ENCODE measurements at regions not wholly inside any gene's neighbourhood (a gene's known extent, or its start where the extent isn't known, plus 50 kb on each side); places are given as distances from the start of the nearest gene placed in this dataset.

GRCh38 chr5:38758774-38759600 is 86.8 kb upstream of the OSMR start:
- no peak overlapping the region for H3K4me3 ChIP-seq
- no peak for DNase-seq

DNA sequence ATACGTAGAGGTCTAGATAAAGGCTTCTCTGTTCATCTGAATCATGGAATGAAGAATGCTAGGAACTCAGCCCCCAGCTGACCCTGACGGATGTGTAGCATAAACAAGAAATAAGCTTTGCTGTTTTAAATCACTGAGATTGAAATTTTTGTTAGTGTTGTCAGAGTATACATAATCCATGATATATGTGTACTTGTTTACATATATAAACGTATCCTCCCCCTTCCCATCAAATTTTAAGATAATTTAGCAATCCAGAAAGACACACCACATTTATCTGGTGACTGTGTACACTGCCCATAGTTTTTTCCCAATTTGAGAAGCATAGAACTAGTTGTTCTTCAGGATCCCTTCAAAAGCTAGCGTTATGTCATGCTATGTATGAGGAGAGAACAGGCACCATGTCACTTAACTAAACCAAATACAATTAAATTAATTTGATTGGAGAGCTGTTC is 80.8 kb upstream of the OSMR start:
- no peak for DNase-seq
- Histone ChIP-seq H3K27me3 (no peaks in the 10 kb centered on the region), H3K27ac (no peak overlapping the region), H3K9me3 (no peaks in the 10 kb centered on the region), H3K4me1 (peaks cover 0 to 20% (median 10%) of the 10 kb centered on the region in 4 donors), H3K4me3 (no peak overlapping the region), H3K36me3 (no peaks in the 10 kb centered on the region)
- intact Hi-C loops (cut with DNase I; ENCODE audit: low total_unique reads), result no loop called here
- TF ChIP-seq, protein P1, sequence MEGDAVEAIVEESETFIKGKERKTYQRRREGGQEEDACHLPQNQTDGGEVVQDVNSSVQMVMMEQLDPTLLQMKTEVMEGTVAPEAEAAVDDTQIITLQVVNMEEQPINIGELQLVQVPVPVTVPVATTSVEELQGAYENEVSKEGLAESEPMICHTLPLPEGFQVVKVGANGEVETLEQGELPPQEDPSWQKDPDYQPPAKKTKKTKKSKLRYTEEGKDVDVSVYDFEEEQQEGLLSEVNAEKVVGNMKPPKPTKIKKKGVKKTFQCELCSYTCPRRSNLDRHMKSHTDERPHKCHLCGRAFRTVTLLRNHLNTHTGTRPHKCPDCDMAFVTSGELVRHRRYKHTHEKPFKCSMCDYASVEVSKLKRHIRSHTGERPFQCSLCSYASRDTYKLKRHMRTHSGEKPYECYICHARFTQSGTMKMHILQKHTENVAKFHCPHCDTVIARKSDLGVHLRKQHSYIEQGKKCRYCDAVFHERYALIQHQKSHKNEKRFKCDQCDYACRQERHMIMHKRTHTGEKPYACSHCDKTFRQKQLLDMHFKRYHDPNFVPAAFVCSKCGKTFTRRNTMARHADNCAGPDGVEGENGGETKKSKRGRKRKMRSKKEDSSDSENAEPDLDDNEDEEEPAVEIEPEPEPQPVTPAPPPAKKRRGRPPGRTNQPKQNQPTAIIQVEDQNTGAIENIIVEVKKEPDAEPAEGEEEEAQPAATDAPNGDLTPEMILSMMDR (IDR thresholded peaks at IDR 0.05), result no peak

More at GRCh38 chr5:38758774-38759600, 86.8 kb upstream of the OSMR start:
- TF ChIP-seq, protein P1 (IDR thresholded peaks at IDR 0.05), result no peak
- peaks cover 0 to 12% (median 0%) of the 10 kb centered on the region in 4 donors for H3K4me1 ChIP-seq
- no peaks in the 10 kb centered on the region for H3K36me3 ChIP-seq
- H3K27me3 ChIP-seq, result no peaks in the 10 kb centered on the region
- no peaks in the 10 kb centered on the region for H3K9me3 ChIP-seq
- no peak overlapping the region for H3K27ac ChIP-seq
- intact Hi-C loops (cut with DNase I; ENCODE audit: low total_unique reads), result no loop called here

DNA sequence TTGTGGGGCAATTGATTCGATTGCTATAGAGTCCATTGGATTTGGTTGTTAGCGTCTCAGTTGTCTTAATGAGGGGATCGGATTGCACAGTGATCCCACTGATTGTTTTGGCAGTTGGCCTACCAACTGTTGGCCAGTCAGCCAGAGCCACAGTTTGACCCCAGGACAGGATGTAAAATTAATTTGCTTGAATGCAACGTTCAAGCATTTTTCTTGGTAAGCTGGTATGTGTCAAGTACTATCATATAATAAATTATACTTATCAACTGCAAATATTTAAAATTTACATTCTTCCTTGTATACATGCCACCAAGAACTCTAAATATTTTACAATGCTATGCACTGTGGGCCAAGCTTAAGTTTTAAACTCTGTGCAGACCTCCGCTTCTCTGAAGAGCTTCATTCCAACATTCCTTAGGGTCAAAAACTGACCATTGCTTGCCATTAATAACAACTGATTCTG is 80.4 kb upstream of the OSMR start:
- TF ChIP-seq, protein P1 (IDR thresholded peaks at IDR 0.05), result no peak
- Histone ChIP-seq H3K27ac (no peak overlapping the region), H3K36me3 (no peaks in the 10 kb centered on the region), H3K4me3 (no peak overlapping the region), H3K4me1 (peaks cover 0 to 20% (median 10%) of the 10 kb centered on the region in 4 donors), H3K27me3 (no peaks in the 10 kb centered on the region), H3K9me3 (no peaks in the 10 kb centered on the region)
- no peak for DNase-seq
- intact Hi-C loops (cut with DNase I; ENCODE audit: low total_unique reads), result no loop called here

DNA sequence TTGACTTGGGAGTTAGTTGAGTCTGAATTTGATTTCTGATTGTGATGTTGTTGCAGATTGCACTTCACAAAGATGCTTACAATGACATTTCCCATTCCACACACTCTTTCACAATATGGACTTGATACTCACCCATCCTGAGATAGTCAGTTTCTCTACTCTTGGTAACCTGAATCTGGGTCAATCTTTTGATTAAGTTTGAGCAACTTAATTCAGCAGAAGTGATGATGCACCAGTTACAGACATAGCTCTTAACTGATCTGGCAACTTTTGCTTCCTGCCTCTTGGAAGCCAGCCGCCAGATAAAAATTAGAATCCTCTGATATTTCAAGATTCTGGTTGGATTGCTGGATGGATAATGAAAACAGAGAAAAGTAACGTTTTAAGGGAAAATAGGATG is 79.7 kb upstream of the OSMR start:
- peaks cover 0 to 17% (median 10%) of the 10 kb centered on the region in 4 donors for H3K4me1 ChIP-seq
- no peak overlapping the region for H3K4me3 ChIP-seq
- intact Hi-C loops (cut with DNase I; ENCODE audit: low total_unique reads), result no loop called here
- H3K27me3 ChIP-seq, result no peaks in the 10 kb centered on the region
- no peaks in the 10 kb centered on the region for H3K9me3 ChIP-seq
- no peak overlapping the region for H3K27ac ChIP-seq
- no peak for DNase-seq
- H3K36me3 ChIP-seq, result no peaks in the 10 kb centered on the region
- TF ChIP-seq, protein P1 (IDR thresholded peaks at IDR 0.05), result no peak

GRCh38 chr5:38768412-38769211 is 77.2 kb upstream of the OSMR start:
- H3K4me1 ChIP-seq, result peaks cover 0 to 16% (median 10%) of the 10 kb centered on the region in 4 donors
- intact Hi-C loops (cut with DNase I; ENCODE audit: low total_unique reads), result no loop called here
- H3K27ac ChIP-seq, result no peak overlapping the region
- no peak for DNase-seq
- no peak overlapping the region for H3K4me3 ChIP-seq
- no peaks in the 10 kb centered on the region for H3K27me3 ChIP-seq
- H3K36me3 ChIP-seq, result no peaks in the 10 kb centered on the region
- H3K9me3 ChIP-seq, result no peaks in the 10 kb centered on the region
- TF ChIP-seq, protein P1 (IDR thresholded peaks at IDR 0.05), result no peak

Measured in tibial artery (tissue), 4 donors.